T-helper 1 cell treated with Interleukin-12 subunit alpha and Interleukin-12 subunit beta and Interleukin-4 antibody, amounts not matched to agents 30 ng/mL and 1 ng/mL, for 36 hours (primary cell): ENCODE measurements at regions not wholly inside any gene's neighbourhood (a gene's known extent, or its start where the extent isn't known, plus 50 kb on each side); places are given as distances from the start of the nearest gene placed in this dataset.
"Not testable (repeated sequence)": the region's sequence is repeated elsewhere in the genome, so short reads cannot be mapped to it uniquely, and the experiment has no call there.

Experiments used
- intact Hi-C: fragments of 100-400 bp; cut with micrococcal nuclease; formaldehyde crosslinking; loops from one replicate; pipeline ENCODE4 v1.15.1; 2024

GRCh38 chr3:23116081-23116837, 86.9 kb upstream of the UBE2E2 start:
- intact Hi-C loops, result no loop called here

GRCh38 chr3:23117856-23118255, 85.3 kb upstream of the UBE2E2 start:
- intact Hi-C loops, result no loop called here

GRCh38 chr3:23127196-23127595, 75.9 kb upstream of the UBE2E2 start:
- intact Hi-C loops, result no loop called here

- intact Hi-C loops, result no loop called here
Observed at GRCh38 chr3:23128655-23129054, 74.5 kb upstream of the UBE2E2 start.

GRCh38 chr3:23129117-23129516, 74.0 kb upstream of the UBE2E2 start:
- intact Hi-C loops, result no loop called here

- intact Hi-C loops, result no loop called here
Observed at GRCh38 chr3:23129817-23130216, 73.3 kb upstream of the UBE2E2 start.

GRCh38 chr3:23130406-23130805, 72.7 kb upstream of the UBE2E2 start:
- intact Hi-C loops, result no loop called here

GRCh38 chr3:23135026-23135785, 67.9 kb upstream of the UBE2E2 start:
- intact Hi-C loops, result no loop called here

- intact Hi-C loops, result no loop called here
Observed at GRCh38 chr3:23136054-23136453, 67.1 kb upstream of the UBE2E2 start.

- intact Hi-C loops, result not testable (repeated sequence)
Observed at GRCh38 chr3:23144051-23144450, 59.1 kb upstream of the UBE2E2 start.

- intact Hi-C loops, result no loop called here
Observed at GRCh38 chr3:23146163-23146562, 57.0 kb upstream of the UBE2E2 start.

GRCh38 chr3:23152989-23153388, 50.1 kb upstream of the UBE2E2 start:
- intact Hi-C loops, result no loop called here
